H9 (cell line): ENCODE measurements at regions not wholly inside any gene's neighbourhood (a gene's known extent, or its start where the extent isn't known, plus 50 kb on each side); places are given as distances from the start of the nearest gene placed in this dataset.

Experiments used
- DNase-seq: peaks from one replicate; pipeline ENCODE4 v3.0.0-alpha.2; 2017
- H2AFZ ChIP-seq: one replicate; pipeline ENCODE4 v1.6.1; 2013; ENCODE audit warnings: mild to moderate bottlenecking, low read length, control low read depth, moderate library complexity
- H2AK5ac ChIP-seq: 2 replicates; pipeline ENCODE4 v1.6.1; 2013; ENCODE audit warnings: low read length, control low read depth, mixed read lengths; ENCODE audit not compliant: insufficient read length
- H2BK120ac ChIP-seq: one replicate; pipeline ENCODE4 v1.6.1; 2013; ENCODE audit warnings: low read depth, mild to moderate bottlenecking, low read length, control low read depth, inconsistent platforms; ENCODE audit not compliant: poor library complexity, severe bottlenecking
- H2BK12ac ChIP-seq: 2 replicates; pipeline ENCODE4 v1.6.1; 2013; ENCODE audit warnings: low read length, control low read depth, mixed read lengths, low read depth; ENCODE audit not compliant: insufficient read length
- H2BK15ac ChIP-seq: 2 replicates; pipeline ENCODE4 v1.6.1; 2013; ENCODE audit warnings: low read depth, low read length, control low read depth
- H2BK20ac ChIP-seq: one replicate; pipeline ENCODE4 v1.6.1; 2013; ENCODE audit warnings: low read depth, mild to moderate bottlenecking, low read length, control low read depth, inconsistent platforms; ENCODE audit not compliant: poor library complexity, severe bottlenecking
- H2BK5ac ChIP-seq: 2 replicates; pipeline ENCODE4 v1.6.1; 2013; ENCODE audit warnings: low read length, control low read depth, mixed read lengths; ENCODE audit not compliant: insufficient read length
- H3K14ac ChIP-seq: 2 replicates; pipeline ENCODE4 v1.6.1; 2013; ENCODE audit warnings: low read length, control low read depth; ENCODE audit not compliant: insufficient read depth
- H3K18ac ChIP-seq: 2 replicates; pipeline ENCODE4 v1.6.1; 2013; ENCODE audit warnings: low read depth, mild to moderate bottlenecking, mixed read lengths, low read length, control low read depth; ENCODE audit not compliant: insufficient read length
- H3K23ac ChIP-seq: 2 replicates; pipeline ENCODE4 v1.6.1; 2013; ENCODE audit warnings: low read length, control low read depth, mixed read lengths, low read depth; ENCODE audit not compliant: insufficient read length
- H3K23me2 ChIP-seq: 2 replicates; pipeline ENCODE4 v1.6.1; 2013; ENCODE audit warnings: low read depth, mild to moderate bottlenecking, mixed read lengths, low read length, control low read depth; ENCODE audit not compliant: insufficient read length, poor library complexity, severe bottlenecking
- H3K27ac ChIP-seq: 2 replicates; pipeline ENCODE4 v1.5.1; 2013; ENCODE audit warnings: low read length, control low read depth, mixed read lengths, low read depth; ENCODE audit not compliant: insufficient read length
- H3K27me3 ChIP-seq: 2 replicates; pipeline ENCODE4 v1.6.1; 2013; ENCODE audit warnings: low read length, control low read depth, inconsistent platforms; ENCODE audit not compliant: insufficient read depth
- H3K4ac ChIP-seq: 2 replicates; pipeline ENCODE4 v1.6.1; 2013; ENCODE audit warnings: low read depth, mild to moderate bottlenecking, control low read depth, inconsistent platforms, low read length, moderate library complexity
- H3K4me1 ChIP-seq: 2 replicates; pipeline ENCODE4 v1.6.1; 2013; ENCODE audit warnings: low read length, control low read depth, inconsistent platforms; ENCODE audit not compliant: insufficient read depth
- H3K4me2 ChIP-seq: 2 replicates; pipeline ENCODE4 v1.6.1; 2013; ENCODE audit warnings: low read length, control low read depth, mixed read lengths; ENCODE audit not compliant: insufficient read length, insufficient read depth
- H3K56ac ChIP-seq: 2 replicates; pipeline ENCODE4 v1.6.1; 2013; ENCODE audit warnings: low read depth, mild to moderate bottlenecking, mixed read lengths, low read length, control low read depth; ENCODE audit not compliant: insufficient read length
- H3K79me1 ChIP-seq: 2 replicates; pipeline ENCODE4 v1.6.1; 2013; ENCODE audit warnings: low read depth, mild to moderate bottlenecking, moderate library complexity, low read length, control low read depth, inconsistent platforms; ENCODE audit not compliant: insufficient read depth, poor library complexity, severe bottlenecking
- H3K79me2 ChIP-seq: 2 replicates; pipeline ENCODE4 v1.6.1; 2013; ENCODE audit warnings: low read length, control low read depth, inconsistent platforms; ENCODE audit not compliant: insufficient read depth
- H3K9ac ChIP-seq: 2 replicates; pipeline ENCODE4 v1.6.1; 2013; ENCODE audit warnings: low read length, control low read depth, mixed read lengths; ENCODE audit not compliant: insufficient read length; ENCODE audit errors: extremely low read depth
- H3K9me3 ChIP-seq: one replicate; pipeline ENCODE4 v1.6.1; 2013; ENCODE audit warnings: low read depth, low read length, inconsistent platforms; ENCODE audit not compliant: control insufficient read depth
- H3T11ph ChIP-seq: one replicate; pipeline ENCODE4 v1.6.1; 2013; ENCODE audit warnings: mild to moderate bottlenecking, low read length, control low read depth, inconsistent platforms
- H4K20me1 ChIP-seq: one replicate; pipeline ENCODE4 v1.6.1; 2013; ENCODE audit not compliant: control insufficient read depth, insufficient read length, insufficient read depth
- H4K5ac ChIP-seq: 2 replicates; pipeline ENCODE4 v1.6.1; 2013; ENCODE audit warnings: low read depth, mild to moderate bottlenecking, mixed read lengths, low read length, control low read depth; ENCODE audit not compliant: insufficient read length
- H4K8ac ChIP-seq: replicated peaks from 2 replicates; pipeline ENCODE4 v1.6.1; 2013; ENCODE audit warnings: low read length, control low read depth, mixed read lengths, low read depth; ENCODE audit not compliant: insufficient read length
- H4K91ac ChIP-seq: 2 replicates; pipeline ENCODE4 v1.6.1; 2013; ENCODE audit warnings: low read depth, mild to moderate bottlenecking, moderate library complexity, mixed read lengths, low read length, control low read depth; ENCODE audit not compliant: insufficient read length
- H3K27ac Mint-ChIP-seq, 3 experiments: 2 replicates in 2 of 3; 3 replicates in 1 of 3; pipeline ENCODE4 v1.8.0; 2020 to 2021; ENCODE audit warnings: mixed read lengths in 3 of 3, mild to moderate bottlenecking in 1 of 3, moderate library complexity in 1 of 3
- H3K27me3 Mint-ChIP-seq: 2 replicates; pipeline ENCODE4 v1.8.0; 2021; ENCODE audit warnings: low read depth, mild to moderate bottlenecking, moderate library complexity, mixed read lengths
- H3K36me3 Mint-ChIP-seq, 3 experiments: 2 replicates in 2 of 3; 3 replicates in 1 of 3; pipeline ENCODE4 v1.8.0; 2020 to 2021; ENCODE audit warnings: low read depth in 3 of 3, mixed read lengths in 3 of 3; ENCODE audit not compliant: insufficient read depth in 1 of 3
- H3K4me1 Mint-ChIP-seq, 2 experiments: 2 replicates each; pipeline ENCODE4 v1.8.0; 2020; ENCODE audit warnings: mixed read lengths in 2 of 2
- H3K4me3 Mint-ChIP-seq, 2 experiments: 2 replicates in 1 of 2; 3 replicates in 1 of 2; pipeline ENCODE4 v1.8.0; 2020 to 2021; ENCODE audit warnings: mild to moderate bottlenecking in 2 of 2, mixed read lengths in 2 of 2, moderate library complexity in 1 of 2
- H3K9me3 Mint-ChIP-seq, 2 experiments: 2 replicates in 1 of 2; 3 replicates in 1 of 2; pipeline ENCODE4 v1.8.0; 2020; ENCODE audit warnings: mild to moderate bottlenecking in 2 of 2, mixed read lengths in 2 of 2, moderate library complexity in 1 of 2
- WGBS: extraction: QIAGEN DNeasy Blood & Tissue Kit; methylation state at CpG from one replicate; pipeline ENCODE4 v1.1.7; 2013; ENCODE audit warnings: missing lambda C conversion rate, low lambda C conversion rate, mixed read lengths; ENCODE audit not compliant: insufficient read length; ENCODE audit errors: extremely low coverage; 5-methylcytosine and 5-hydroxymethylcytosine counted together
- TF ChIP-seq, protein P1 (sequence below): fragments of 200-600 bp; sonication (generic); conservative IDR thresholded peaks from 3 replicates; pipeline ENCODE4 v1.8.0; 2021; ENCODE audit warnings: antibody characterized with exemption, mild to moderate bottlenecking

DNA sequence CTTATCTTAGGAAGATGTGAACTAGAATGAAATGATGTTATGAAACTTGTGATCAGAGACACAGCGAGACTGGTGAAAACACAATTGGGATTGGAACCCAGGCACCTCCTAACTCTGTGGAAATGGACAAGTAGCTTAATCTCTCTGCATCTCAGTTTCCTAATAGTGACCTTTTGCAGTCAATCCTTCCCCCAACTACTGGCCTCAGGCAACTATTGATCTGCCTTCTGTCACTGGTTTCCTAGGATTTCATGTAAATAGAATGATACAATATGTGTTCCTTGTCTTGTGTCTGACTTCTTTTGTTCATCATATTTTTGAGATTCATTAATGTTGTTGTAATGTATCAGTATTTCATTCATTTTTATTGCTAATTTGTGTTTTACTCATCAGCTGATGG lies 341.7 kb downstream of the REEP3 start:
- Histone ChIP-seq H3K79me2 (no peaks in the 10 kb centered on the region), H3K23ac (no peak overlapping the region), H3K14ac (no peak overlapping the region), H3K4me2 (no peak overlapping the region), H2BK15ac (no peak overlapping the region), H4K5ac (no peak overlapping the region), H3K4ac (no peak overlapping the region), H3K23me2 (no peaks in the 10 kb centered on the region), H3K79me1 (no peaks in the 10 kb centered on the region), H3K56ac (no peak overlapping the region), H3K27ac (no peak overlapping the region), H2BK12ac (no peak overlapping the region), H3K27me3 (no peaks in the 10 kb centered on the region), H2AK5ac (no peak overlapping the region), H3K4me1 (no peaks in the 10 kb centered on the region), H2BK5ac (no peak overlapping the region), H3K9me3 (no peaks in the 10 kb centered on the region), H3T11ph (no peak overlapping the region), H4K20me1 (no peaks in the 10 kb centered on the region), H2AFZ (no peak overlapping the region), H3K9ac (no peak overlapping the region), H4K8ac (no peak overlapping the region), H2BK120ac (no peak overlapping the region), H2BK20ac (no peak overlapping the region), H4K91ac (no peak overlapping the region), H3K18ac (no peak overlapping the region)
- WGBS: no CpG with 5 or more reads among the region's 1 CpG
- Mint-ChIP-seq H3K27ac (no peak overlapping the region), H3K36me3 (peaks cover 2% of the 10 kb centered on the region in 3 experiments; a peak in 6 of 7 replicates), H3K4me1 (peaks cover 14 to 16% of the 10 kb centered on the region in 2 experiments), H3K27me3 (peaks cover 9% of the 10 kb centered on the region), H3K4me3 (no peak overlapping the region), H3K9me3 (peaks cover 8% of the 10 kb centered on the region in 2 experiments; a peak in 4 of 5 replicates)
- TF ChIP-seq, protein P1, sequence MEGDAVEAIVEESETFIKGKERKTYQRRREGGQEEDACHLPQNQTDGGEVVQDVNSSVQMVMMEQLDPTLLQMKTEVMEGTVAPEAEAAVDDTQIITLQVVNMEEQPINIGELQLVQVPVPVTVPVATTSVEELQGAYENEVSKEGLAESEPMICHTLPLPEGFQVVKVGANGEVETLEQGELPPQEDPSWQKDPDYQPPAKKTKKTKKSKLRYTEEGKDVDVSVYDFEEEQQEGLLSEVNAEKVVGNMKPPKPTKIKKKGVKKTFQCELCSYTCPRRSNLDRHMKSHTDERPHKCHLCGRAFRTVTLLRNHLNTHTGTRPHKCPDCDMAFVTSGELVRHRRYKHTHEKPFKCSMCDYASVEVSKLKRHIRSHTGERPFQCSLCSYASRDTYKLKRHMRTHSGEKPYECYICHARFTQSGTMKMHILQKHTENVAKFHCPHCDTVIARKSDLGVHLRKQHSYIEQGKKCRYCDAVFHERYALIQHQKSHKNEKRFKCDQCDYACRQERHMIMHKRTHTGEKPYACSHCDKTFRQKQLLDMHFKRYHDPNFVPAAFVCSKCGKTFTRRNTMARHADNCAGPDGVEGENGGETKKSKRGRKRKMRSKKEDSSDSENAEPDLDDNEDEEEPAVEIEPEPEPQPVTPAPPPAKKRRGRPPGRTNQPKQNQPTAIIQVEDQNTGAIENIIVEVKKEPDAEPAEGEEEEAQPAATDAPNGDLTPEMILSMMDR: no peak
- DNase-seq: no peak
